ENCODE measurements at regions not wholly inside any gene's neighbourhood (a gene's known extent, or its start where the extent isn't known, plus 50 kb on each side); places are given as distances from the start of the nearest gene placed in this dataset.

DNA sequence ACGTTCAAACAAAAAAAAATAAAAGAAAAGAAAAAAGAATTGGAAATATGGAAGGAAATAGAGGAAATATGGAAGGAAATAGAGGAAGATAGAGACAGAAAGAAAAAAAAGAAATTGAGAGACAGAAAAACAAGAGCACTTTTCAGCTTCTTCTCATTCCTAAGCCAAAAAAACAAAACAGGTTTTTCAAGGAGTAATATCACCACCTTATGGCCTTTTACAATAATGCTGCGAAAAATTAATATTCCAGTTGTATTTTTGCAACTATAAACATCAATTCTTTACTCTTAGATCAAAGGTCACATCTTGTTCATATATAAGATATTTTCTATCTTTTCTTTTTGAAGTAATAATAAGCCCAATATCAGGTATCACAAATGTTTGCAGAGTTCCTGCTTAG lies 328.3 kb downstream of the FAT3 start:
- H3K9me3 ChIP-seq (ENCODE audit: insufficient read depth, low read length): no peaks in the 10 kb centered on the region
- no peak for TF ChIP-seq EZH2phosphoT487 (conservative IDR thresholded peaks at IDR 0.05; ENCODE audit: low read length)
- TF ChIP-seq CTCF (IDR thresholded peaks at IDR 0.05; ENCODE audit: insufficient read depth, low read length, poor library complexity, severe bottlenecking): no peak
- H3F3A ChIP-seq (ENCODE audit: insufficient read depth): no peaks in the 10 kb centered on the region
- H3K27me3 ChIP-seq (ENCODE audit: low read length): no peaks in the 10 kb centered on the region
- no peaks in the 10 kb centered on the region for H3K9me2 ChIP-seq (replicated peaks; ENCODE audit: insufficient read depth, low read length)
- no peak overlapping the region for H3K4me2 ChIP-seq (ENCODE audit: low read depth, low read length, poor library complexity, severe bottlenecking)
- no peaks in the 10 kb centered on the region for H3K36me3 ChIP-seq (ENCODE audit: low read length)
- H3K4me3 ChIP-seq (ENCODE audit: insufficient read depth, low read length, poor library complexity, severe bottlenecking): no peak overlapping the region
- H4K20me1 ChIP-seq (ENCODE audit: low read depth, low read length): no peaks in the 10 kb centered on the region
- H3K9ac ChIP-seq (ENCODE audit: low read length): no peak overlapping the region
- no peaks in the 10 kb centered on the region for H3K79me2 ChIP-seq (ENCODE audit: insufficient read depth, low read length)
- H2AFZ ChIP-seq (ENCODE audit: low read depth, low read length, severe bottlenecking): no peak overlapping the region
- H3K27ac ChIP-seq (ENCODE audit: low read depth, low read length): no peak overlapping the region

DNA sequence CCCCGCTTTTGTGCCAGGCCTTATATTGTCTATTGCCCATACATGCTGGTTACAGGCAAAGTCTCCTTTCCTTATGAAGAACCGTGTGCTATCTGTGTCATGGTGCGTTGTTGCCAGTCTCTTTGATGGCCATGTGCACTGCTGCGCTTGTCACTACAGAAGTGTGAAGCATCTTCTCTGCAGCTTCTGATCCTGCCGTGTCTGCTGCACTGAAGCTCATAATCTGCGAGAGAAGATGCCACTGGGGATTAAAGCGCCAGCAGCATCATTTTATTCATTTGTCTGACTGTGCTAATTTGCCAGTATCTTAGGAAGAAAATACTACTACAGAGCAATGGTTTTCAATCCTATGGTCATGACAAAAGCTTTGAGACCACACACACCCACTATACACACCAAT lies 330.1 kb downstream of the FAT3 start:
- no peaks in the 10 kb centered on the region for H4K20me1 ChIP-seq (ENCODE audit: low read depth, low read length)
- H3K36me3 ChIP-seq (ENCODE audit: low read length): no peaks in the 10 kb centered on the region
- no peak overlapping the region for H3K4me3 ChIP-seq (ENCODE audit: insufficient read depth, low read length, poor library complexity, severe bottlenecking)
- H3F3A ChIP-seq (ENCODE audit: insufficient read depth): no peaks in the 10 kb centered on the region
- H3K9me3 ChIP-seq (ENCODE audit: insufficient read depth, low read length): no peaks in the 10 kb centered on the region
- no peak overlapping the region for H3K9ac ChIP-seq (ENCODE audit: low read length)
- H3K4me2 ChIP-seq (ENCODE audit: low read depth, low read length, poor library complexity, severe bottlenecking): no peak overlapping the region
- no peaks in the 10 kb centered on the region for H3K27me3 ChIP-seq (ENCODE audit: low read length)
- no peak overlapping the region for H3K27ac ChIP-seq (ENCODE audit: low read depth, low read length)
- H3K9me2 ChIP-seq (replicated peaks; ENCODE audit: insufficient read depth, low read length): no peaks in the 10 kb centered on the region
- no peaks in the 10 kb centered on the region for H3K79me2 ChIP-seq (ENCODE audit: insufficient read depth, low read length)
- H2AFZ ChIP-seq (ENCODE audit: low read depth, low read length, severe bottlenecking): no peak overlapping the region
- TF ChIP-seq EZH2phosphoT487 (conservative IDR thresholded peaks at IDR 0.05; ENCODE audit: low read length) (no peak), CTCF (IDR thresholded peaks at IDR 0.05; ENCODE audit: insufficient read depth, low read length, poor library complexity, severe bottlenecking) (no peak)

DNA sequence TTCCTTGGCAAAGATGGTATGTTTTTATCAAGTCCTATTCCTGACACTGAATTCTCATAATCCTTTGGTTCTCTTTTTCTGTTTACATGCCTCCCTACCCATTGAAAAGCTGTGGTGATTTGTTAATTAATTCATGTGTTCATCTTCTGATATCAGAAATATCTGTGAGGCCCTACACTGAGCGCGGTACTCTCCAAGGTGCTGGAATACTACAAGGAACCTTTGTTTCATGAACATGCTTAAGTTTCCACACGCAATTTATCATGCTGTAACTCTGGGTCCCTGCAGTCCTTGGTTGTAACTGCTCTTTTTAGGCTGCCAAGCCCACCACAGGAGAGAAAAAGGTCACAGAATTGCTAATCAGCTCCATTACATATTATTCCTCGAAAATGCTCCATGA lies 331.8 kb downstream of the FAT3 start:
- no peaks in the 10 kb centered on the region for H3K79me2 ChIP-seq (ENCODE audit: insufficient read depth, low read length)
- TF ChIP-seq CTCF (IDR thresholded peaks at IDR 0.05; ENCODE audit: insufficient read depth, low read length, poor library complexity, severe bottlenecking) (no peak), EZH2phosphoT487 (conservative IDR thresholded peaks at IDR 0.05; ENCODE audit: low read length) (no peak)
- no peaks in the 10 kb centered on the region for H3K9me3 ChIP-seq (ENCODE audit: insufficient read depth, low read length)
- no peak overlapping the region for H3K4me3 ChIP-seq (ENCODE audit: insufficient read depth, low read length, poor library complexity, severe bottlenecking)
- no peak overlapping the region for H3K9ac ChIP-seq (ENCODE audit: low read length)
- no peak overlapping the region for H3K27ac ChIP-seq (ENCODE audit: low read depth, low read length)
- no peak overlapping the region for H3K4me2 ChIP-seq (ENCODE audit: low read depth, low read length, poor library complexity, severe bottlenecking)
- no peaks in the 10 kb centered on the region for H4K20me1 ChIP-seq (ENCODE audit: low read depth, low read length)
- no peaks in the 10 kb centered on the region for H3K9me2 ChIP-seq (replicated peaks; ENCODE audit: insufficient read depth, low read length)
- no peak overlapping the region for H2AFZ ChIP-seq (ENCODE audit: low read depth, low read length, severe bottlenecking)
- H3K27me3 ChIP-seq (ENCODE audit: low read length): no peaks in the 10 kb centered on the region
- no peaks in the 10 kb centered on the region for H3K36me3 ChIP-seq (ENCODE audit: low read length)
- no peaks in the 10 kb centered on the region for H3F3A ChIP-seq (ENCODE audit: insufficient read depth)

DNA sequence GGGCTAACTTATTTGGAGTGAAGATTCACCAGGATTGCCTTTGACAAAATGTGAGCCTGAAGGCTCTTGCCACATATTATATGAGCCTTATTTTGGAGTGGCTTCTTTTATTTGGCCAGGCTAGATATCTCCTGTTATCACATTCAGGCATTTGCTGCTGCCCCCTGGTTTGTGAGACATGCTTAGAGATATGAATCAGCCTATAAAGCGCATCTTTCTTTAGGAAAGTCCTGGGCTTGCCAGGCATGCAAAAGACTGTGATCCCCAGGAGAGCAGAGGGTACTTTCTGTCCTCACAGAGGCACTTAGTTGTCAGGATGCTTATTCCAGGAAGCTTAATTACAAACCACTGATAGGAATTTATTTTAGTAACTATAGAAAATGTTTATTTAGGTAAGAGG lies 333.3 kb downstream of the FAT3 start:
- no peak overlapping the region for H3K9ac ChIP-seq (ENCODE audit: low read length)
- H3K4me2 ChIP-seq (ENCODE audit: low read depth, low read length, poor library complexity, severe bottlenecking): no peak overlapping the region
- no peaks in the 10 kb centered on the region for H3K27me3 ChIP-seq (ENCODE audit: low read length)
- no peaks in the 10 kb centered on the region for H3K36me3 ChIP-seq (ENCODE audit: low read length)
- no peaks in the 10 kb centered on the region for H3K9me3 ChIP-seq (ENCODE audit: insufficient read depth, low read length)
- TF ChIP-seq CTCF (IDR thresholded peaks at IDR 0.05; ENCODE audit: insufficient read depth, low read length, poor library complexity, severe bottlenecking): no peak
- TF ChIP-seq EZH2phosphoT487 (conservative IDR thresholded peaks at IDR 0.05; ENCODE audit: low read length): no peak
- no peak overlapping the region for H3K4me3 ChIP-seq (ENCODE audit: insufficient read depth, low read length, poor library complexity, severe bottlenecking)
- H3F3A ChIP-seq (ENCODE audit: insufficient read depth): no peaks in the 10 kb centered on the region
- no peak overlapping the region for H3K27ac ChIP-seq (ENCODE audit: low read depth, low read length)
- H4K20me1 ChIP-seq (ENCODE audit: low read depth, low read length): no peaks in the 10 kb centered on the region
- no peaks in the 10 kb centered on the region for H3K9me2 ChIP-seq (replicated peaks; ENCODE audit: insufficient read depth, low read length)
- no peak overlapping the region for H2AFZ ChIP-seq (ENCODE audit: low read depth, low read length, severe bottlenecking)
- no peaks in the 10 kb centered on the region for H3K79me2 ChIP-seq (ENCODE audit: insufficient read depth, low read length)

All from SU-DHL-6 (cell line).